ENCODE measurements at regions not wholly inside any gene's neighbourhood (a gene's known extent, or its start where the extent isn't known, plus 50 kb on each side); places are given as distances from the start of the nearest gene placed in this dataset.

GRCh38 chr4:83701041-83701440, 165.1 kb downstream of the GPAT3 start:
- Histone ChIP-seq H3K4me1 (ENCODE audit: control insufficient read depth in 5 of 5, insufficient read depth in 5 of 5, low read length in 5 of 5) (peaks cover 0 to 3% (median 0%) of the 10 kb centered on the region in 5 donors), H3K36me3 (ENCODE audit: control insufficient read depth in 4 of 4, insufficient read depth in 4 of 4, low read length in 4 of 4) (no peaks in the 10 kb centered on the region), H3K27ac (ENCODE audit: low read depth in 1 of 2, low read length in 1 of 2) (no peak overlapping the region), H3K4me3 (no peak overlapping the region), H3K27me3 (ENCODE audit: control insufficient read depth in 3 of 3, insufficient read depth in 3 of 3, low read length in 2 of 3) (no peaks in the 10 kb centered on the region), H3K9me3 (ENCODE audit: control insufficient read depth in 4 of 4, insufficient read depth in 3 of 4, low read length in 3 of 4) (peaks cover 0 to 7% (median under 1%) of the 10 kb centered on the region in 4 donors), H3K9ac (ENCODE audit: insufficient read depth in 1 of 2, low read length in 2 of 2) (no peak overlapping the region)
- ATAC-seq (ENCODE audit: insufficient read depth, low FRiP score) = no peak
- 94 to 95% methylated on average over 1 of the region's 1 CpG for WGBS, 2 donors
- TF ChIP-seq CTCF (IDR thresholded peaks at IDR 0.05; ENCODE audit: control extremely low read depth, extremely low read depth) = no peak
- DNase-seq = no peak

GRCh38 chr4:83699358-83699757, 163.4 kb downstream of the GPAT3 start:
- no peak for ATAC-seq (ENCODE audit: insufficient read depth, low FRiP score)

GRCh38 chr4:83692028-83692427, 156.1 kb downstream of the GPAT3 start:
- H3K4me3 ChIP-seq = no peak overlapping the region
- ATAC-seq (ENCODE audit: insufficient read depth, low FRiP score) (no peak), DNase-seq (no peak)
- no peak overlapping the region for H3K27ac ChIP-seq (ENCODE audit: low read depth in 1 of 2, low read length in 1 of 2)
- no peak for TF ChIP-seq CTCF (IDR thresholded peaks at IDR 0.05; ENCODE audit: control extremely low read depth, extremely low read depth)
- H3K9me3 ChIP-seq (ENCODE audit: control insufficient read depth in 4 of 4, insufficient read depth in 3 of 4, low read length in 3 of 4) = peaks cover 0 to 2% (median 0%) of the 10 kb centered on the region in 4 donors
- H3K27me3 ChIP-seq (ENCODE audit: control insufficient read depth in 3 of 3, insufficient read depth in 3 of 3, low read length in 2 of 3) = no peaks in the 10 kb centered on the region
- no peaks in the 10 kb centered on the region for H3K4me1 ChIP-seq (ENCODE audit: control insufficient read depth in 5 of 5, insufficient read depth in 5 of 5, low read length in 5 of 5)
- no peak overlapping the region for H3K9ac ChIP-seq (ENCODE audit: insufficient read depth in 1 of 2, low read length in 2 of 2)
- 91 to 97% methylated on average over 1 of the region's 1 CpG for WGBS, 2 donors
- H3K36me3 ChIP-seq (ENCODE audit: control insufficient read depth in 4 of 4, insufficient read depth in 4 of 4, low read length in 4 of 4) = no peaks in the 10 kb centered on the region

More at GRCh38 chr4:83699358-83699757, 163.4 kb downstream of the GPAT3 start:
- H3K27me3 ChIP-seq (ENCODE audit: control insufficient read depth in 3 of 3, insufficient read depth in 3 of 3, low read length in 2 of 3) = no peaks in the 10 kb centered on the region
- no peak overlapping the region for H3K27ac ChIP-seq (ENCODE audit: low read depth in 1 of 2, low read length in 1 of 2)
- WGBS, 2 donors = 50 to 96% methylated on average over 1 of the region's 1 CpG
- peaks cover 0 to 3% (median 0%) of the 10 kb centered on the region in 5 donors for H3K4me1 ChIP-seq (ENCODE audit: control insufficient read depth in 5 of 5, insufficient read depth in 5 of 5, low read length in 5 of 5)
- H3K9ac ChIP-seq (ENCODE audit: insufficient read depth in 1 of 2, low read length in 2 of 2) = no peak overlapping the region
- no peak overlapping the region for H3K4me3 ChIP-seq
- TF ChIP-seq CTCF (IDR thresholded peaks at IDR 0.05; ENCODE audit: control extremely low read depth, extremely low read depth) = no peak
- peaks cover 0 to 7% (median under 1%) of the 10 kb centered on the region in 4 donors for H3K9me3 ChIP-seq (ENCODE audit: control insufficient read depth in 4 of 4, insufficient read depth in 3 of 4, low read length in 3 of 4)
- no peak for DNase-seq
- no peaks in the 10 kb centered on the region for H3K36me3 ChIP-seq (ENCODE audit: control insufficient read depth in 4 of 4, insufficient read depth in 4 of 4, low read length in 4 of 4)

GRCh38 chr4:83686166-83686565, 150.3 kb downstream of the GPAT3 start:
- TF ChIP-seq CTCF (IDR thresholded peaks at IDR 0.05; ENCODE audit: control extremely low read depth, extremely low read depth) = no peak
- no peak overlapping the region for H3K4me3 ChIP-seq
- H3K36me3 ChIP-seq (ENCODE audit: control insufficient read depth in 4 of 4, insufficient read depth in 4 of 4, low read length in 4 of 4) = no peaks in the 10 kb centered on the region
- peaks cover 0 to 2% (median 0%) of the 10 kb centered on the region in 4 donors for H3K9me3 ChIP-seq (ENCODE audit: control insufficient read depth in 4 of 4, insufficient read depth in 3 of 4, low read length in 3 of 4)
- no peak overlapping the region for H3K9ac ChIP-seq (ENCODE audit: insufficient read depth in 1 of 2, low read length in 2 of 2)
- WGBS, 2 donors = 74 to 75% methylated on average over 2 of the region's 2 CpGs
- no peak overlapping the region for H3K27ac ChIP-seq (ENCODE audit: low read depth in 1 of 2, low read length in 1 of 2)
- ATAC-seq (ENCODE audit: insufficient read depth, low FRiP score) (no peak), DNase-seq (no peak)
- H3K27me3 ChIP-seq (ENCODE audit: control insufficient read depth in 3 of 3, insufficient read depth in 3 of 3, low read length in 2 of 3) = no peaks in the 10 kb centered on the region
- H3K4me1 ChIP-seq (ENCODE audit: control insufficient read depth in 5 of 5, insufficient read depth in 5 of 5, low read length in 5 of 5) = no peaks in the 10 kb centered on the region

Measured in lung (tissue), 11 donors.